ENCODE measurements at regions not wholly inside any gene's neighbourhood (a gene's known extent, or its start where the extent isn't known, plus 50 kb on each side); places are given as distances from the start of the nearest gene placed in this dataset.
A peak's percentile ranks its signal among the peaks of the same experiment; 100 is the strongest.

DNA sequence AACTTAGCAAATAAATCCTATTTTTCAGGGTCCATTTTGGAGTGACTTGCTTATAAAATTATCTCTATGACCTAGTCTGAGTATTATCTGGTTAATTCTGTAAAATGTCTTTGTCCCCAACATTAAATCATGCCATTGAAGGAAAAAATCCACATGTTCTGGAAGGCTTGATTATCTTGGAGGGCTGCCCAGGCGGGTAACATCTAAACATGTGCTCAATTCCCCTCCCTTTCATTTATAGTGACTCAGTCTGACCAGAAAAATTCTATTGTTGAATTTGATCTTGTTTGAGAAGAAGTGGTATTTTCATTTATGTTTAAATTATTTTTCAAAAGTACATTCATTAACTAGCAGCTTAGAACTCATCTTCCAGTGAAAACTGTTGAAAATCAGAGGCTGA is 55.4 kb upstream of the SLC10A7 start:
- DNase-seq (ENCODE audit: low read depth in 2 of 2) = no peak

DNA sequence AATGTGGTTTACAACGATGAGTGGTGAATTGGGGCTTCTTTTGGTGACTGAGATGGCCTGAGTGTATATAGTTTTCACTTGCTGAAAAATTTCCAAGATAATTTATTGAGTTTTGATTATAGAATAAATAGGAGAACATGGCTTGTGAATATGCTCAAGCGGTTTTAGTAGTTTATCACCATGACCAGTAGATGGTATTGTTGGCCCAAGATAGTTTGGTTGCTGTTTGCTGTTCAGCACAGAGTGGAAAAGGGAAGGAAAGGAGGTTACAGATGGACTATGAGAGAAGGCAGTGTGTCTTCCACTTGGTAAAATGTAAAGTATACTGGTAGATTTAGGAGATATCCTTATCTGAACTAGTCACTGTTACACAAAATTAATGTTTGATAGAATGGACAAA is 55.8 kb upstream of the POU4F2 start:
- DNase-seq (ENCODE audit: low read depth in 2 of 2) = no peak

DNA sequence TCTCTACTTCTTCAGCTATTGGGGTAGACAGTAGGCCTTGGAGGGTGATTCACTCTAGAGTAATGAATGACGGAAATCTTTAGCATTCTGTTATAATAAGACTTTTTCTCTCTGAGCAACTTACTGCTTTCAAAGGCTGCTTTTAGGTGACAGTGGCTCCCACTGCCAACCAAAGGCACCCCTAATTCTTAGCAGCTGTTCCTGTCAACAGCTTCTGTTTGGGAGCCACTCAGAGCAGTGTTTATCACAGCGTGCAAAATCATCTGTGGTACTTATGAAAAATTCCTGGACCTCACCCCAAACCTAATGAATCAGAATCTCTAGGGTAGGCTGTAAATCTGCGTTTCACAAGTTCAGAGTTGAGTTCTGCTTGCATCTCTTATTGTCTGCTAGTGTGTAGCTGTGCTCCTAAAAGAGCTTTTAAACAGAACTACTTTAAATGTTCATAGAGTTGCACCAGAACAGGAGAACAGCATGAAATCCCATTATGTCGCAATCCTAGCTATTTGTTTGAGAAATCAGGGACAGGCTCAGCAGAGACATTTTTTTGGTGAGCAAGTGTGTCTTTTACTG is 52.8 kb upstream of the POU4F2 start:
- DNase-seq (ENCODE audit: low read depth in 2 of 2) = peak; percentile 20 to 27
